HG02588 (cell line): ENCODE measurements at regions not wholly inside any gene's neighbourhood (a gene's known extent, or its start where the extent isn't known, plus 50 kb on each side); places are given as distances from the start of the nearest gene placed in this dataset.

Experiments used
- ATAC-seq: cut with Tn5 transposase; IDR thresholded peaks from one replicate; pipeline ENCODE4 v1.9.1; 2021; ENCODE audit warnings: mild to moderate bottlenecking, moderate library complexity; ENCODE audit not compliant: unreplicated experiment

DNA sequence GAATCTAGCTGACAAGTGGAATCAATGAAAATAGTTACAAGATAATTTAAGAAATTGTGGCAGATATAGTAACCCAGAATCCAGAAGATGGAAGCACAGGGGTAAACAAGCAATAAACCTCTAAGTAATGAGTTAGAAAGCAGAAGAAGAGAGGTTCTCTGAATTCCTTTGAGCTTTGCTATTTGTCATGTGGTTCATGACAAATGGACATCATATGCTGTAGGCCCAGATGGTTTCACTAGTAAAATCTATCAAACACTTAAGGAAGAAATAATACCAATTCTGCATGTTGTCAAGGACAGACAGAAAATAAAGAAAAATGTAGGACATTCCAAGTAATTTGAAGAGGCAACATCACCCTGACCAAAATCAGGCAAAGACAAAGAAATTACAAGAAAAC lies 480.8 kb upstream of the INTU start:
- ATAC-seq: no peak

DNA sequence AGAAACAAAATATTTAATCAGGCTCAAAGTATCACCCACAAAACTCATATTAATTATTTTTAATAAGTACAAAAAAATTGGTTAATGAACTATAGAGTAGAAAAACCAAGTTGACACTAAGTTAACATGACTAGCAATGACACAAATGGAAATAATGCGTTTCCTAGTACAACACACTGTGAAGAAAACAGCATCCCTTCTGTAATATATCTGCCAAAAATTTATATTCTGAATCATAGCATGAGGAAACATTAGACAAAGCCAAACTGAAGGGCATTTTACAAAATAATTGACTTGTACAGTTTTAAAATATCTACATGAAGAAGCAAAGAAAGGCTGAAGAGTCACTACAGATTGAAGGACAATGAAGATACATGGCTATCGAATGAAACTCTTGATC lies 477.6 kb upstream of the INTU start:
- ATAC-seq: no peak

DNA sequence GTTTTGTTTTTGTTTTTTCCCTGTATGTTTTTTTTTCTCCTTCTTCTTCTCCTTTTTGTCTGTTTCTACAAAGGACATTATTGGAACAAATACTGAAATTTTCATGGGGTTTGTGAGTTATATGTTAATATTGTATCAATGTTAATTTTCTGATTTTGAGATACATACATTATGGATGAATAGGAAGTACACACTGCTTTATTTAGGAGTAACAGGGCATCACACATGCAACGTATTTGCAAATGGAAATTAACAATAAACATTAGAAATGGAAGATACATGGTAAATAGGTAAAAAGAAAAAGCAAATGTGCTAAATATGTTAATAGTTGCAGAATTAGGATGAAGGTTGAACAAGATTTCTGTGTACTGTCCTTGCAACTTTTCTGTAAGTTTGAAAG lies 477.2 kb upstream of the INTU start:
- no peak for ATAC-seq

DNA sequence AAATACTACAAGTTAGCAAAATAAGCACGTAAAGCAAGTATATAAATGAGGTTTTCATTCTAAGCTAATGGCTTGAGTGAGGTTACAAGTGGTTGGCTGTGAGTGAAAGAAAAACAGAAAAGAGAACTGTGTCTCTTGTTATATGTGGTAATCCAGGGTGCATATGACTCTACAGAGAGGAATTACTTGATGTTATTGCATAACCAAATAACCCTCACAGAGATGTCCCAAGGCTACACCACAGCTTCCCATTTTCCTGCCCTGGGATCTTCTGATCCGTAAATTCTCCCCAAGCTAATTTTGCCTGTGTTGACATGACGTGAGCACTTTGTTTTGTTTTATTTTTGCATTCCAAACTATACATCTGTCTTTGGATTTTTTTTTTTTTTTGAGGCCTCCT lies 470.0 kb upstream of the INTU start:
- ATAC-seq: no peak

DNA sequence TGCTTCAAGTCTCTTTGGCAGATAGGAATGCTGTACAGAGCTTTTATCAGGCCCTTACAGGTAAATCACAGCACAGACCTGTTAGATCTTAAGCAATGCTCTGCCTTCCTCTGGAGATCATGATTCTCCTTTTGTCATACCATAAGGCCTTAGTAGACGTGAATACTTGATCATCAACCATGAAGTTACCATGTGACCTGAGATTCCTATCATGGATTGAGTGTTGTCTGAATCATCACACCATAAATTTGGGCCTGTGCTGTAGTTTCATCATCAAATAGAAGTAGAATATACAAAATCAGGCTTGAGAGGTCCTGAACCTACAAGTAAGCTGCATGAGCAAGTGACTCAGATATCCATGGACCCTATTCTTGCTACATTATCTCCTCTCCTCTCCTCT lies 466.8 kb upstream of the INTU start:
- no peak for ATAC-seq

DNA sequence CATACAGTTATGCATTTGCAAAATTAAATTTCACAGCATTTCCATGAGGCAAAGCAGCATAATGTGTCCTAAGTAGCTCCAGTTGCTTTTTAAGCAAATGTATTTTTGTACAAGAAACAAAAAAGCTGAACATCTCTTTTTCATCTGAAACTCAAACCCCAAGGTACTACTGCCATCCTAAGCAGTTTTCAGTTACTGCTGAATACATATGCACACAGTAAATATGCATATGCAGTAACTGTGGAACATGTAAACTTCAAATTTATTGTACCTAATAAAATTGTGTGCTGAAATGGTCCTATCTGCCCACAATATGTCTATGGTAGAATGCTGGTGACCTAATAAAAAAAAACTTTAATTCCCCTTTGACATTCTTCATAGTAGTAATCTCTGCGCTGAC lies 458.6 kb upstream of the INTU start:
- no peak for ATAC-seq

DNA sequence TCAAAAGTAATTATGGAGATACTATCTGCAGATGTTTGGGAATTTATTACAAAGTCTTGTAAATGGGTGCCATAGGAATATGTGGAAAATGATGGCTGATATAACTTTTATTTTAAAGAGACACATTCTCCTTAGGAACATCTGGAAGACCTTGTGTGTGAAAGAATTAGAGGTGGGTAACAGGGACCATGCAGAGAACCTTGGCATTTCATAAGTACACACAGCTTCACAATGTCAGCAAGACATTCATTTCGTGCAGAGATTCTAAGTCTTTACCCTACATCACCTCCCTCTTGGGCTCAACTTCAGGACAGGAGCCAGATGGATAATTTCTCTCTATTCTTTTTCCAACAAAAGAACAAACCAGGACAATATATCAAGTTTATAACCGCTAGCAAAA lies 458.1 kb upstream of the INTU start:
- no peak for ATAC-seq

DNA sequence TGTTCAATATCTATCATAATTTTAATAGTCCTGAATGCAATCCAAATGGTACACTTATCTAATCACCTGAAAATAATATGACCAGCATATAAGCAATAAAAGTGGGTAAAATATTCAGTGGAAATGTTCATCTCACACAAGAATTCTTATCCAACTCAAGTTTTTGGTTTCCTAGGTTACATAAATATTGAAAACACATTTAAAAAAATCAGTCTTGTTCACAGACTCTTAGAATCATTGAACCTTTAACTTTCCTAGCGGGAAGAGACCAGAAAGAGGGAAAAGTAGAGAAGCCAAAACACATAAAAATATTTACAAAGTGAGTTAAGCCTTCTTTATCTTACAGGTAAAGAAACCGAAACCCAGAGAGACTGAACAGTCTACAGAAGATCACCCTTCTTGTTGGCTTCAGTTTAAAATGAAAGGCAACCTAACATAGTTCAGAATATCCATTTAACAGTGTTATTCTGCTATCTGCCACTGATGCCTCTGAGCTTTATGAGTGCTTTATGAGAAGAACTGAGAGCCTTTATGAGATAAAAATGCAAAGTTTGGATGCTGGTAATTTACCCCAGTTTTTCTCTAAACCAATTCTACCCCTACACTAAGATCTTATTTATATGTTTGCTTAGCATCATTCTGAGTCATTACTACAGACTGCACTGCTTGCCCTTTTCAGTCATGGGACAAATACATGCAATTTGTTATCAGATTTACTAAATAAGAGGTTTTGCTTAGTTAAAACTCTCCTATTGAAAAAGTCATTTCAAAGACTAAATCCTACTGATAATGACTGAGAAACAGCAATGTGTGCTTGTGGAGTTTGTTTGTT lies 453.3 kb upstream of the INTU start:
- no peak for ATAC-seq

DNA sequence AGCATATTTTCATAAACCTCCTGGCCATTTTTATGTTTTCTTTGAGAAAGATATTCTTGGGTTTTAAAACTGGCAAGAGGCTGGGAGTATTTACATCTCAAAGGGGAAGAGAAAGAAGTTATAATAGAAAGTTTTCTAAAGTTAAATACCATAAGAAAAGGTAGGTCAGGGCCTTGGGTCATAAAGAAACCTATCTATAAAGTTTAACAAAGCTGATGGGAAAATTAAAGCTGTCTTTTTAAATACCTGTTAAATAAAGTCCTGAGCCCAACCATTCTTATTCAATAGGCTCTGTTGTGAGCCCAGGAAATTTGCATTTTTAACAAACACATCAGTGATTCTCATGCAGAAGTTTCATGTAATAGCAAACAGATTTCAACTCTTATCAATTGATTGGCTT lies 451.8 kb upstream of the INTU start:
- ATAC-seq: no peak

DNA sequence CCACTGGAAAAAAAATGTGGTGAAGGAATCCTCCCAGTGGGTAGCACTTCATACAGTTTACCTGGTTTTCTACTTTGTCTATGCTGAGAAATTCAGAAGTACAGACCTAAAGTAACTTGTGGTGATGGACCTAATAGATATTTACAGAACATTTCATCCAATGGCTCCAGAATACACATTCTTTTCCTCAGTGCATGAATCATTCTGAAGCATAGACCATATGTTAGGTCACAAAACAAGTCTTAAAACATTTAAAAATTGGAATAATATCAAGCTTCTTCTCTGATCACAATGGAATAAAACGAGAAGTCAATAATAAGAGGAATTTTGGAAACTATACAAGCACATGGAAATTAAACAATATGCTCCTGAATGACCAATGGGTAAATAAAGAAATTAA lies 450.1 kb upstream of the INTU start:
- no peak for ATAC-seq

DNA sequence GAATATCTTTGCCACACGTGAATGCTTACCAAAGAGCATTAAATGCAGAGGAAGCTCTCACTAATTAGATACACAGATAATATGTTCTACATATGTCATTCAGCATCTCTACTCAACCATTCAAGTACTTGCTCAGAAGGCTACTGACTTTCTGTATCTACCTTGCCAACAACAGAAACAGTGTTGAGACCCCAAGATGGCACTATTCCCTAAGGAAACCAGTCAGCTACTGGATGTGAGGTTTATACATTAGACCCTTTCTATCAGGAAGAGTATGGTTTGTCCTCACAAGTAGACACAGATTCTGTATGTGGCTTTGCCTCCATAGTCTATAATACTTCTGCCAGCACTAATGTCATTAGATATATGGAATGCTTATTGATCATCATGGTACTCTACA lies 443.9 kb upstream of the INTU start:
- ATAC-seq: no peak

DNA sequence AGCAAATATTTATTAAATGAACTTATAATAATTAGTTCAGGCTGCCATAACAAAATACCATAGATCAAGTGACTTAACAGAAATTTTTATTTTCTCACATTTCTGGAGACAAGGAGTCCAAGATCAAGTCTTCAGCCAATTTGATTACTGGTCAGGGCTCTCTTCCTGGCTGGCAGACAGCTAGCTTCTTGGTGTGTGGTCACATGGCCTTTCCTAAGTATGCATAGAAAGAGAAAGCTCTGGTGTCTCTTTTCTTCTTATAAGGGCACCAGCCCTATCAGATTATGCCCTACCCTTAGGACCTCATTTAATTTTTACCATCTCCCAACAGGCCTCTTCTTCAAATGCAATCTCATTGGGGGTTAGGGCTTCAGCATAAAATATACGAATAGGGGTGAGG lies 438.5 kb upstream of the INTU start:
- ATAC-seq: no peak

DNA sequence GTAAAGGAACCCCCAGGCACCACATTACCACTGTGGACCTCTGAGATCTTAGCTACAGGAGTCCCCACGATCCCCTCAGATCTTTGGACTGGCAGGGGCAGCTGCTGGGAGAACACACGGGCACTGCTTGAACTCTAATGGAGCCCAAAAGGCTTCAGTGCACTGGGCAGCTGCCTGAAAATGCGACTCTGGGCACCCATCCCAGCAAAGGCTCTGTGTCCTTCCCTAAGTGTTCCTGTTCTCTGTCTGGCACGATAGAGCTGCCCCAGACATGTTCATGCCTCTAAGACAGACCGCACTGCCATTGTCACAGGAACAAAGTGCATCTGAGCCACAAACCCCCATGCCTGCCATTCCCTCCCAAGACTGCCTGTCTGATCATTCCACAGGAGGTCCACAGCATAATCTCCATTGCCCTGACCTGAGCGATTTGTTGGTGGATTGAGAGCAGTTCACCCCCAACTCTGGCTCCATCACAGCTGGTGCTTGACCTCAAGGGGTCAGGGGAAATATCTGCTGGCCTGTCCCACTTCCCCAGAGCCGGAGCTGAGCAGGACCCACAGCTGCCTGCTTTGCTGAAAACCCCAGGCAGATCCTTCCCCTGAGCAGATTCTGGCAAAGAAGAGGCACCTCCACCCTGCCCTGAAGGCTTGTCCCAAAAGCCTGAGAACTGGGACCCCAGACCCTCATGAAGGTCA lies 436.0 kb upstream of the INTU start:
- no peak for ATAC-seq

DNA sequence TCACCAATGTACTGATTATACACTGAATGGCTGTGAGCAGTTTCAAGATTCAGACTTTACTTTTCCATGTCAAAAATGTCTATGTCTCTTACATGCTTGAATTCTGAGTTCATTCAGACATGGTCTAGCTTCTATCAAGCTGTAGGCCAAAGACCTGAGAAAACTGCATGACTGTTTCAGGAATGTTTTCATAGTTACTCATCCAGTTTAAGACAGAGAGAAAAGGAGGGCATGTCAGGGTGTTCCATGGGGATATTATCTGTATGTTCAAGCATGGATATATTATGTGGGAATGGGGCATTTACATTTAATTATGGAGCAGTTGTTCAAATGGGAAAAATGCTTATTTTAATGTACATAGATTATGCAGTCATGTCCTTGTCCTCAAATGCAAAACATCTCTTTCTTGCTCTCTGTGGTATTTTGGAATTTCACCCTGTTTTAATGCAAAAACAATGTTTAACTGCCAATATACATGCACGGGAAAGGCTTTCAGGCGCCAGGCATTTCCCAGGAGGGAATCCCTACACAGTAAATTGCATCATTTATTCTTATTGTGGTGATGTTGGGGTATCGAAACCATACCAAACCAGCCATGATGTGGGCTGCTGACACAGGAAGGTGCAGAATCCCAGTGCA lies 429.1 kb upstream of the INTU start:
- ATAC-seq: no peak

DNA sequence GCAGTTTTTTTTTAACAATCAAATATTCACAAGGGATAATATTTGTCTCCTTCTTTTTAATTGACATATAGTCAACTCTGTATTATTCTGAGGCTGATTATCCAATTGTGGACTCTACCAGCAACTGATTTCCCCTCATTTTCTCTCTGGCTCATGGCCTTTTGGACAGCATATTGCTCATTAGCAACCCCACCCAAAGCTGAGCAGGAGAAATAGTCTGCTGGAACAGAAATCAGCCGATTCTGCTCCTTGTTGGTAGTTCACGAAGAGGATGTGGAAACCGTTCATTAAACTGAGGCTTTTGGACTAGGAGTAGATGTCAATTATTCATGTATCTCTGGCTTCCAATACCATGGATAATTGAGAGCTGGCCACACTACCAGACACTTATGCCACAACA lies 428.4 kb upstream of the INTU start:
- no peak for ATAC-seq

DNA sequence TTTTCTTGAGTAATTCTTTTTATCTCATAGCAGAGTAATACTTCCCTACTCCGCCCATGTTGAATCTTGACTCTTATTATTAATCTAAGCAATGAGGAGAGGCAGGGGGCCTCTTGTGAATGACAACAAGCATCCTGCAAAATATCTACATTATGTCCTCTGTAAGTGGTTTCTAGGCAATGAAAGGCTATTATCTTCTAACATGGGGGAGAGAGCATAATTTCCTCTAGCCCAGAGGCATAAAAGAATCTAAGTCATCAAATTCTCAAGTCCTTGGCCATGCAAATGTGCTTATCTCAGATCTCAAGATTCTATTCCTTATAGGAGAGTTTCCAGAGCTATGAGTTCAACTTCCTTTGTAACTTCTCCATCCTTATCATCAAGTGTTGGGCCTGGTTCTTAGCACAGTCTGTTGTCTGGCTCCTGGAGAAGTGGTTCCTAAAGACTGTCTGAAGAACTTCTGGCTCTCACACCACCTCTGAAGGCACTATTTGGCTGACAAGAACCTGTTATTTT lies 423.1 kb upstream of the INTU start:
- ATAC-seq: no peak

DNA sequence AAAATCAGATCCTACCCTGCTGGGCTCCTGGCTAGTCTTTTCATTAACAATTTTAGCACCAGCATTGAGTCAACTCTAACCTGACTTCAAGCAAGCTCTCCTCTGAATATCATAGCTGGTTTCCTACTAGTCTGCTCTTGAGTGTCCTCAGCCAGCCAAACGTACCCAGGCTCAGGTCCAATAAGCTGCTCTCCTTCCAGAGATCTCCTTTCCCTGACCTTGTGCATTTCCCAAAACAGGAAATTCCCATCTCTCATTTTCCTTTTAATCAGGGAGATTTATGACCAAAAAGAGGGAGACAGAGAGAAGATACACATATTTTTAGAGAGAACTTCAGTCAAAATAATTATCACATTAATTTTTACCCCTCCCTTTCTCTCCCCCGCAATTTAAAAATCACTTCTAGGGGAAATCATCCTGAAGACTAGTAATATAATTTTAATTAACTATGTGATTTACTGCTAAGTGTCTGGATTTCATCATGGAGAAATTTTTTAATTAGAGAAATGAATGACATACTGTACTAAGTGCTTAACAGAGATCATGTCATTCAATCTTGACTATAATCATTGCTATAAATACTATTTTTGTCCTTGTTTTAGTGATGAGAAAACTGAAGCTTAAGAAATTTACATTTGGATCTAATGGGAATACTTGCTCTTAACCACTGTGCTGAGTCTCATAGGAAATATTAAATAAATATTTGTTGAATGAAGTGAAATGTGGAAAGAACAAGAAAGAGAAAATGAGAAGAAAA lies 421.7 kb upstream of the INTU start:
- ATAC-seq: no peak

DNA sequence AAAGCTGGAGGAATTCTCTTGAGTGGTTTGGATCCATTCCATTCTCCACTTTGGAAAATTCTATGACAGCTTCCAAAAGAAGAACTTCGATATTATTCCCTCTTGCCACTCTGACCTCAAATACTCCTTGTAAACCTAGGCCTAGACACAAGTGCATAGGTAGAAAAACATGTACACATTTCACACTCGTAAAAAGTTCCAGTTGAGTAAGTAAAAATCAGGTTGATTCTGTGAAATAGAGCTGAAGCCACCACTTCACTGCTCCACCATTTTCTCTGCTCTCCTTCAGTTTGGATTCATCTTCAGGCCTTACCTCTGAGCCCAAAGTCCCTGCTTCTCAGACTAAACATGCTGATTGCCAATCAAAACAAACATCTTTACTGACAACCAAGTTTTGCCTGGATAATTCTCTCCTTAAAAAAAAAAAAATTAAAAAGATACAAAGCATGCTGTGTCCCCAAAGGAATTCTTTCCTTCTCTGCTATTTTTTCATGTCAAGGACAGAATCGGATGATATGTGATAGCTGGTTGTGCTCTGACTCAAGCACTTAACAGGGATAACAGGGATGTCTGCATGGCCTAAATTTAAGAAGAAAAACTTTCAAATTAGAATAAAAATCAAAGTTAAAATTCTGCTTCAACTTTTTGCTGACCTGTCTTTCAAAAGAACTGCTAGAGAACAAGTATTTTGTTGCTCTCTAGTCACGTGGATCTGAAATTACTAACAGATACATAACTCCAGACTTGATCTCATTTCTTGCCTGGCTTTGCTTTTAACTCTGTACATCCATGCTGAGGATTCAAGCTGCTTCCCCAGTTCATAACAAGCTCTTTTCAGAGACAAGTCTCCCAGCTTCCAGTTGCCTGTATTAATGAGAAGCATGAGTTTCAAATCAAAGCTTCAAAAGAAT lies 420.9 kb upstream of the INTU start:
- ATAC-seq: no peak

DNA sequence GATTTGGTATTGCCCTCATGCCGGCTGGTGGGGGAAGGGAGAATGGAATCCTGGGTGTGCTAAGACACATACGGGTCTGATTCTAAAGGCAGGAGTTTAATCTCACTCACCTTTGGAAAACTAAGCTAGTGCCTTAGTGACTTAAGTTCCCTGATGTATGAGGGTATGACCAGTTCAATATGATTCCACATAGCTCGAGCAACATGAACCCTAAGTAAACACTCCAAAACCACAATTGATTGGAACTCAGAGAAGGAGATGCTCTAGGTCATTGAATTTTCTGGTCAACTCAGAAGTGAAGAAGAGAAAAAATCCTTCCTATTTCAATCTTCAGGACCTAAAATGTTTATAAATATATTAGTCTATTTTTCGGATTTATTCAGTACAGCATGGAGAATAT lies 420.1 kb upstream of the INTU start:
- ATAC-seq: no peak

DNA sequence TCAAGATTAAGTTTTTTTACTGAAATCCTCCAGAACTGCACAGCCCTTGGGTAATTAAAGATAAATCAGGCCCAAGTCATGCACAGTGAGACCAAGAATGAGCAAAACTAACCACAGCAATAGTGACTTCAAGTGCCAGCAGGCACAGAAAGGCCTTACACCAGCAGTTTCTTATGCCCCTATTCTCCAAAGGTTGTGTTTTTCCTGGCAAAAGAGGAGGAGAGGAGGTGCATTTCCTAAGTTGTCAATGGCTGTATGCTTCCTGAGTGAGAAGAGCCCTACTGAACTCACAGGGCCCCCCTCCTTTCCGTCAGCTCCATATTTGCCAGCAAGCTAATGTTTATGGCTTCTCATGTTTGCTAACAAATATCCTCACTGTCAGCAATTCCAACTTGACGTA lies 418.7 kb upstream of the INTU start:
- no peak for ATAC-seq
